ENCODE measurements at regions not wholly inside any gene's neighbourhood (a gene's known extent, or its start where the extent isn't known, plus 50 kb on each side); places are given as distances from the start of the nearest gene placed in this dataset.
A peak's percentile ranks its signal among the peaks of the same experiment; 100 is the strongest.

DNA sequence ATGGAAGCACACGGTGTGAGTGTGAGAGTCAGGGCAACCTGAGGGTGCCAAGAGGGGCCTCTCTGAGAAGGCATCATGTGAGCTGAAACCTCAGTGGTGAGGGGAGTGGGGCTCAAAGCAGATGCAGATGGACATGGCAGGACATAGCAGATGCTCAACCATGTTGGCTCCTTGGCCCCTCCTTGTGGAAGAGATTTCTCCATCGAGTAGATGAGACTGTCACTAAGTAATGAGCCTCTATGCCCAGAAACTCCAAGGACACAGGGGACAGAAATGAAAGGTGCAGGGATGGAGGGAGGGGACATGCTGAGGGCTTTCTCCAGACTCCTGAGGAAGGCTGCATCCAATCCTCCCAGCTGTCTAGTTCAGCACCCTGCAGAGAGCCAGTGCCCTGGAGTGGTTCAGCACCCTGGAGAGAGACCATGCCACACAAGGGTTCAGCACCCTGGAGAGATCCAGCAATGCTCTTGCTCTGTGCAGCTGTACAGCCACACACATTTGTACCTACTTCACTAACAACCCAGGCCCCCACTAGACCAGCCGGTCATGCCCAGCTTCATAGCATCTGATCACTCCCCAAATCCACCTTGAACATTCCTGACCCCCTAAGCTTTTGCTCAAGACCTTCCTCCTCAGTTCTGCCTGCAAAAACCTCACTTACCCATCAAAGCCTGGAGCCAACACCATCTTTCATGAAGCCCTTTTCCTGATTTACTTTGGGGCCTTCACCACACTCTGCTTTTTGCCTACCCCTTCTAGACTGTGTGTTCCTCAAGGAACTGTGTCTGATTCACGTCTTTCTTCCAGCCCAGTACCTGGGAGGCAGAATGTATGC, 252.0 kb downstream of the CTTN start (continued):
- TF ChIP-seq, protein P1, sequence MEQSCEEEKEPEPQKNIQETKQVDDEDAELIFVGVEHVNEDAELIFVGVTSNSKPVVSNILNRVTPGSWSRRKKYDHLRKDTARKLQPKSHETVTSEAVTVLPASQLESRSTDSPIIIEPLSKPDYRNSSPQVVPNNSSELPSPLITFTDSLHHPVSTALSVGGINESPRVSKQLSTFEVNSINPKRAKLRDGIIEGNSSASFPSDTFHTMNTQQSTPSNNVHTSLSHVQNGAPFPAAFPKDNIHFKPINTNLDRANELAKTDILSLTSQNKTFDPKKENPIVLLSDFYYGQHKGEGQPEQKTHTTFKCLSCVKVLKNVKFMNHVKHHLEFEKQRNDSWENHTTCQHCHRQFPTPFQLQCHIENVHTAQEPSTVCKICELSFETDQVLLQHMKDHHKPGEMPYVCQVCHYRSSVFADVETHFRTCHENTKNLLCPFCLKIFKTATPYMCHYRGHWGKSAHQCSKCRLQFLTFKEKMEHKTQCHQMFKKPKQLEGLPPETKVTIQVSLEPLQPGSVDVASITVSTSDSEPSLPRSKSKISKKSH (CRISPR knock-in tag; IDR thresholded peaks at IDR 0.05), result no peak
- TF ChIP-seq HSF4 (CRISPR knock-in tag; IDR thresholded peaks at IDR 0.05; ENCODE audit: borderline replicate concordance) (no peak), NELFE (IDR thresholded peaks at IDR 0.05; ENCODE audit: insufficient read depth, insufficient read length) (no peak), ZKSCAN8 (CRISPR knock-in tag; IDR thresholded peaks at IDR 0.05) (no peak), ZBTB34 (CRISPR knock-in tag; IDR thresholded peaks at IDR 0.05) (no peak), MAZ (CRISPR knock-in tag; conservative IDR thresholded peaks at IDR 0.05 in 1 of 2, IDR thresholded peaks at IDR 0.05 in 1 of 2) (peak; percentile 47 to 98; a peak in 2 of 4 replicates), NFE2L1 (tag; IDR thresholded peaks at IDR 0.05; ENCODE audit: borderline replicate concordance, low read depth) (no peak)
- TF ChIP-seq, protein P2, sequence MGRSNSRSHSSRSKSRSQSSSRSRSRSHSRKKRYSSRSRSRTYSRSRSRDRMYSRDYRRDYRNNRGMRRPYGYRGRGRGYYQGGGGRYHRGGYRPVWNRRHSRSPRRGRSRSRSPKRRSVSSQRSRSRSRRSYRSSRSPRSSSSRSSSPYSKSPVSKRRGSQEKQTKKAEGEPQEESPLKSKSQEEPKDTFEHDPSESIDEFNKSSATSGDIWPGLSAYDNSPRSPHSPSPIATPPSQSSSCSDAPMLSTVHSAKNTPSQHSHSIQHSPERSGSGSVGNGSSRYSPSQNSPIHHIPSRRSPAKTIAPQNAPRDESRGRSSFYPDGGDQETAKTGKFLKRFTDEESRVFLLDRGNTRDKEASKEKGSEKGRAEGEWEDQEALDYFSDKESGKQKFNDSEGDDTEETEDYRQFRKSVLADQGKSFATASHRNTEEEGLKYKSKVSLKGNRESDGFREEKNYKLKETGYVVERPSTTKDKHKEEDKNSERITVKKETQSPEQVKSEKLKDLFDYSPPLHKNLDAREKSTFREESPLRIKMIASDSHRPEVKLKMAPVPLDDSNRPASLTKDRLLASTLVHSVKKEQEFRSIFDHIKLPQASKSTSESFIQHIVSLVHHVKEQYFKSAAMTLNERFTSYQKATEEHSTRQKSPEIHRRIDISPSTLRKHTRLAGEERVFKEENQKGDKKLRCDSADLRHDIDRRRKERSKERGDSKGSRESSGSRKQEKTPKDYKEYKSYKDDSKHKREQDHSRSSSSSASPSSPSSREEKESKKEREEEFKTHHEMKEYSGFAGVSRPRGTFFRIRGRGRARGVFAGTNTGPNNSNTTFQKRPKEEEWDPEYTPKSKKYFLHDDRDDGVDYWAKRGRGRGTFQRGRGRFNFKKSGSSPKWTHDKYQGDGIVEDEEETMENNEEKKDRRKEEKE (IDR thresholded peaks at IDR 0.05; ENCODE audit: borderline replicate concordance in 1 of 2, control insufficient read depth in 1 of 2, low read depth in 2 of 2, low read length in 1 of 2), result no peak
- TF ChIP-seq, protein P3, sequence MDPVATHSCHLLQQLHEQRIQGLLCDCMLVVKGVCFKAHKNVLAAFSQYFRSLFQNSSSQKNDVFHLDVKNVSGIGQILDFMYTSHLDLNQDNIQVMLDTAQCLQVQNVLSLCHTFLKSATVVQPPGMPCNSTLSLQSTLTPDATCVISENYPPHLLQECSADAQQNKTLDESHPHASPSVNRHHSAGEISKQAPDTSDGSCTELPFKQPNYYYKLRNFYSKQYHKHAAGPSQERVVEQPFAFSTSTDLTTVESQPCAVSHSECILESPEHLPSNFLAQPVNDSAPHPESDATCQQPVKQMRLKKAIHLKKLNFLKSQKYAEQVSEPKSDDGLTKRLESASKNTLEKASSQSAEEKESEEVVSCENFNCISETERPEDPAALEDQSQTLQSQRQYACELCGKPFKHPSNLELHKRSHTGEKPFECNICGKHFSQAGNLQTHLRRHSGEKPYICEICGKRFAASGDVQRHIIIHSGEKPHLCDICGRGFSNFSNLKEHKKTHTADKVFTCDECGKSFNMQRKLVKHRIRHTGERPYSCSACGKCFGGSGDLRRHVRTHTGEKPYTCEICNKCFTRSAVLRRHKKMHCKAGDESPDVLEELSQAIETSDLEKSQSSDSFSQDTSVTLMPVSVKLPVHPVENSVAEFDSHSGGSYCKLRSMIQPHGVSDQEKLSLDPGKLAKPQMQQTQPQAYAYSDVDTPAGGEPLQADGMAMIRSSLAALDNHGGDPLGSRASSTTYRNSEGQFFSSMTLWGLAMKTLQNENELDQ (CRISPR knock-in tag; IDR thresholded peaks at IDR 0.05; ENCODE audit: borderline replicate concordance), result peak; percentile 98

All from K562 (cell line).